Eye (tissue), 1 donor: ENCODE measurements at regions not wholly inside any gene's neighbourhood (a gene's known extent, or its start where the extent isn't known, plus 50 kb on each side); places are given as distances from the start of the nearest gene placed in this dataset.
A peak's percentile ranks its signal among the peaks of the same experiment; 100 is the strongest.

Experiments used
- DNase-seq: peaks from one replicate; pipeline ENCODE4 v3.0.0-alpha.2; 2015

- peak; percentile 69 for DNase-seq
Observed at GRCh38 chr5:143870362-143870761, 58.4 kb downstream of the HMHB1 start.

DNA sequence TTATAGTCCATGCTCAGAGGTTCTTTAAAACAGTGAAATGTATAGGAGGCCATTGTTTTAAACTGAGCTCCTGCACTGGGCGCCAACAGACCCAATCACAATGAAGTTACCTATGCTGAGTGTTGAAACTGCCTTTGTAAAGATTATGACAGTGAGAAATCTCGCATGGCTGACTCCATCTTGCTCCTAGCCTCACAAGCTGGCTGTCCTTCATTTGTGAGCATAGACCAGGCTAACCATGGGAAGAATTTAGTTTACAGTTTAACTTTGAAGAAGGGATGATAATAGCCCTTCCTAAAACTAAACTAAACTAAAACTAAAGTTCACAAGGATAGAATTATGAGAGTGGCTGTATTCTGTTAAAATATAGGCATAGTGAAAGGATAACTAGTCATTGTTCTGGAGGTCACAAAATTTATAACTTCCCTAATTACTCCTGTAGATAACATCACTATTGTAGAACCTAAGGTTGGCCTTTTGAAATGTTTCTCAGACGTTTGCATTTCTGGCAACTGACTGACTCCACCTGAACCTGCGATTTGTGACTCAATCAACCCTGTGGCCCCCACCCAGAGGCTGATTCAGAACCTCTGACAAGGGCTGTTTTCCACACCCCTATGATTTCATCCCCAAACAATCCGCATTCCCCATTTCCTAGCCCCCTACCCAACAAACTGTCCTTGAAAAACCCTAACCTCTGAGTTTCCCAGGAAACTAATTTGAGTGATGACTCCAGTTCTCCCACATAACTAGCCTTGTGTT is 59.1 kb downstream of the HMHB1 start:
- DNase-seq: no peak

DNA sequence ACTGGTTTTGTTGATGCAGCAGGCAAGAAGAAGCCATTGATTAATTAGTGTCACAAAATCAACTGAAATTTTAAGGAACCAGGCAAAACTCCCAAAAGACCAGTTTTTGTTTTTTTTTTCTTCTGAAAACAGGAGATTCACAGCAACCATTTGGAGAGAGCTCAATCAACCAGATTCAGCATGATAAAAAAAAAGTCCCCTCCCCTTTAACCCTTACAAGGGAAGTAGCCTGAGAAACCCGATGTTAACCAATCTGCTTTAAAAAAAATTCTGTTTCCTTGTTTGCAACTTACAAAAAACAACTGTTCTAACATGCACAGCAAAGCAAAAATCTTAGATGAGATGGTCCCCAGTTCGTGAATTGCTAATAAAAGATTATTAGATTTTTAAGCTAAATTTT is 59.7 kb downstream of the HMHB1 start:
- DNase-seq: no peak

GRCh38 chr5:143874312-143874711 is 62.4 kb downstream of the HMHB1 start:
- DNase-seq: no peak

DNA sequence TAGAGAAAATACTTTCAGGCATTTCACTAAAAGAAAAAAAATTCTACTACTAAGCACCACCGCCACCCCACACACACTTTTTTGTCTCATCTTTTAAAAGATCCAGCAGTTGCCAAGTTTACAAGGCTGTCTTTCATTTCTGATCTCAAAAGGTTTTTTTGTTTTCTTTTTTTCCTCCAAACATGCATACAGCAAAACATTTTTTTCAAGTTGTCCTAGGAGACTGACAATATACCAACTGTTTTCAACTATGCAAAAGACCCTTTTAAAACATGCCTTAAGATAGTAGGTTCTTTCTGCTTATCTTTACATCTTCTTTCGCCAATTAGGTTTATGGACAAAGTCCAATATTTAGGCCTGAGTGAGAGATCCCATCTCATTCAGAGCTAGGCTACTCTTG is 65.2 kb downstream of the HMHB1 start:
- no peak for DNase-seq

GRCh38 chr5:143878430-143878829 is 66.5 kb downstream of the HMHB1 start:
- no peak for DNase-seq

DNA sequence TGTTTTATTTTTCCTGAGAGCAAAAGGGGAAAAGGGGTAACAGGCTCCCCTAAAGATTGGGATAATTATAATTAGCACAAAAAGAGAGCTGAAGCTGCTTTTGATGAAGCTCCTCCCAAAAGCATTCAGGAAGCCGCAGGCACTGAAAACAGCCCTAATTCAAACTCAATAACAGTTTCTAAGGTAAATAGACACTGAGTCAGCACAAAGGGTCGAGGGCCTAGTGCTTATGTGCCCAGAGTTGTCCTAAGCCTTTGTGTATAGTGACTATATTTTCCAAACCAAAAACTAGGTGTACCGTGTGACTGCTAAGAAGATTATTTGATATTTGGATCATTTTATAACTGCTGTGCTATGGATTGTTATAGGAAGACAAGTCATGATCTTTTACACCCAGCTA is 67.7 kb downstream of the HMHB1 start:
- no peak for DNase-seq

GRCh38 chr5:143880178-143880577 is 68.2 kb downstream of the HMHB1 start:
- no peak for DNase-seq

DNA sequence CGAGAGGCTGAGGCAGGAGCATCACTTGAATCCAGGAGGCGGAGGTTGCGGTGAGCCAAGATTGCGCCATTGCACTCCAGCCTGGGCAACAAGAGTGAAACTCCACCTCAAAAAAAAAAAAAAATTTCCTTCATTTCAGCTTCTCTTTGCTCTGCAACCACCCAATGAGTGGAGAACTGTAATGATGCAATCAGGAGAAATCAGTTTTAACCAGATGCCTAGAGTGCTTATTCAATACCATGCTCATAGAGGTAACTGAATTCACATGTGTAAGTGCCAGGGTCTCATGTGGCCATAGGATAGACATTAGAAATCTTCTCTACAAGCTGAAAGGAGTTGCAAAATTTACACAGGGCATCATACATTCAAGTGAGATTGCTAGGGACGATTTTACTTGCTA is 70.6 kb downstream of the HMHB1 start:
- DNase-seq: no peak

- DNase-seq: no peak
Observed at GRCh38 chr5:143886096-143886495, 74.1 kb downstream of the HMHB1 start.

DNA sequence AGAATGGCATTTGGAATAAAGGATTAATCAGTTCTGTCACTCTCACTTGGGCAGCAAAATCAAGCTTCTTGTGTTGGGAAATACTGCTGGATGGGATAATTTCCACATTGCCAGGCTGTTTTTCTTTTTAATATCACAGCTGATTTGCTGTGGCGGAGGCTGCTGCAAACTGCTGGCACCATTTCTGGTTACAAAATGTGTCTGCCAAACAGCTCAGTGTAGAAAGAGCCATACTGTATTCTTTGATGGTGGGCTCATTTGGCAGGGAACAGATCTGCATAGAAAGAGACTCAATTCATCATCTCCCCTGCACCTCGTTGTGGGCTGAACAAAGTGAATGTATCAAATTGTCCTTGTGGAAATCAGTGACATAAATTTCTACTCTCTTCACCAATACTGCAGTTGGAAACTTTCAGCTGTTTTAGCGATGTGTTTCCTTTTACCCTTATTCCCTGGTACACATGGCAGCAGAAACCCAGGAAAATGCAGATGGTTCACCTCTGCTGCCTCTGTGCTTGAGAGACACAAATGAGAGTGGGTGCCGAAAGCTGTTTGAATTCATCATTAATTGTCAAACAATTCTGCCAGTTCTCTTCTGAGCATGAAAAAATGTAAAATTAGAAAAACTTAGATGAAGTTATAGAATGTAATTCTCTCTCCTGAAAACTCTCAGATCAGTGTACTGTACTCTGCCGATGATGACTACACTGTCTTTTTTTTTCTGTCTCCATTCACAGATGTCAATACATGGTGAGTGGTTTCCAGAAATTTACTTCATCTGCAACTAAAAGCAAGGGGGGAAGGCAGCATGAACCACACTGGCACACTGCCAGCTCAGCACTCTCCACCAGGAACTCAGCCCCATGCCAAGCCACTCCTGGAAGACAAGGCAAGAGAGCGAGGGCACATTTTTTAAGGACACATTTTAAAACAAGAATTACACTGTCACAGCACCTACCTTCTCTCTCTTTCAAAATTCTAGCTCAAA is 75.0 kb downstream of the HMHB1 start:
- peak; percentile 42 for DNase-seq

DNA sequence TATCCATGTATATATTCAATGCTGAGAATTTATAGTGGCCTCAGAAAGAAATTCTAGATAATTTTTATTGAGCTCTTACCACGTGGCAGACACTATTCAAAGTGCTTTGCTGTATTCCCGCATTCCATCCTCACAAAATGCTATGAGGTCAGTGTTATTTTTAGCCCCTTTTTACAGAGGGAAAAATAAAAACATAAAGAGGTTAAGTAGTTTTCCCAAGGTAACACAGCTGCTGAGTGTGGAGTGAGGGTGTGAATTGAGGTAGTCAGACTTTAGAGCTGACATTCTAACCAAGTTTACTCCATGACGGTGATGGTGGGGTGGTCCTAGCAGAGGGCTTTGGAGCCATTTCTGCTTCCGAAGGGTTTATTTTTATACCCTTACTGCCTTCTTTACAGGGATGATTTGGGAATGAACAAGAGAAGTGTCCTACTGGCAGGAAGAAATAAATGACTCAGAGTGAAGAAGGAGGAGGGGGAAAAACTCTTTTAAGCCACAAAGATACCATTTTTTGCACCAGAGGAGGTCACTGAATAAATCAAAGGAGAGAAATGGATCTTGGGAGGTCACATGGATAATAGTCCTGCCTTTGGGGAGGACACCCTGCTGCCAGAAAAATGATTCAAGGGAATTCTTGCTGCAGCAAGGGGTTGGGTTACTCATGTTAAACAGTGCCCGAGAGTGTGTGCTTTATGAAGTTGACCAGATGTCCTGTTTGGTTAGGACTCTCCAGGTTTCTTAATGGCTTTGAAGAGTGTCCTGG is 76.1 kb downstream of the HMHB1 start:
- DNase-seq: no peak

- DNase-seq: no peak
Observed at GRCh38 chr5:143888912-143889311, 77.0 kb downstream of the HMHB1 start.

DNA sequence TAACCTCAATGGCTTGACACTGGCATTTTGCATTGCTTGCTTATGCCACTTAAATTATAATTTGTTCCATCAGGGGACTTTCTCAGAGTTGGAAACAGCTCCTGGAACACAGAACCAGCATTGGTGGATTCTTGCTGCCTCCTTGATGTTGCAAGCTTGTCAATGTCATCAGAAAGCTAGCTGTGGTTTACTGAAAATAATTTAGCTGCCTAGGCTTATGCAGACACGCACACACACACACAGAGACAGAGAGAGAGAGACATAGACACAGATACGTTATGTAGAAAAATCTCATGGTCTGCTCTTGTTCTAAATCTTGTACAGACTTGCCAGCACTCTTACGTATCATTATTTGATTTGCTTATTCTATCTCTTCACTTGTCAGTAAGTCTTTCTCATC is 78.0 kb downstream of the HMHB1 start:
- peak; percentile 46 for DNase-seq

DNA sequence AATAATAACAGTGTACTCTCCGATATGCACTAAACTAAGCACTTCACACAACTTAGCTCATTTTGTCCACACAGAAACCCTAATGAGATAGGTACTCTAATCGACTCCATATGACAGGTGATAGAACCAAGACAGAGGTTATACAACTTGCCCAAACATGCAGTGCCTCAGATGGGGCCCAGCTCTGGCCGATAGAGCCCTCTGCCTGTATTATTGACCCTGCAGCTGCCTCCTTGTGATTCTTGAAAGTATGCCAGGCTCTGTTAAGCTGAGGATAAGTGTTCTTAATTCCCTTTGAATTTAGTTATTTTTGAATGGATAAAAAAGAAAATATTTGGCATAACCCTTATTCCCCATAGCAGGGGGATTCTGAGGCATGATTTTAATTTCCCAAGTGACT is 78.5 kb downstream of the HMHB1 start:
- DNase-seq: peak; percentile 60

DNA sequence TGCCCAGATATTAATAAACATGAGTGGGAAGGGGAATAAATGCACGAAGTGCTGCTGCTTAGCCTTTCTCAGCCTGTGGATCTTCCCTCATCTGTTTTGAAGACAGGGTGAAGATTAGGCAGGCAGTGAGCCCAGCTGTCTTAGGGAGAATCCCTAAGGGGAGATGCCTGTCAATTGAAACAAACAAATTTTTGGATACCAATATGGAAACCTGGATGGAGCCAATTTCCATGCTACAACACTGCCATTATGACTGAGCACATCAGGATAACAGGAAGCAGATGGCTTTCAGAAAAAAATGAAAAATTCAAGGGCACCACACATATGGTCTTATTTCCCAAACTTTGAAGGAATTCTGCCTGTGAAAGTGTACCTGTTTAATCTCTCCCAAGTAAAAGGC is 80.3 kb downstream of the HMHB1 start:
- DNase-seq: peak; percentile 50

DNA sequence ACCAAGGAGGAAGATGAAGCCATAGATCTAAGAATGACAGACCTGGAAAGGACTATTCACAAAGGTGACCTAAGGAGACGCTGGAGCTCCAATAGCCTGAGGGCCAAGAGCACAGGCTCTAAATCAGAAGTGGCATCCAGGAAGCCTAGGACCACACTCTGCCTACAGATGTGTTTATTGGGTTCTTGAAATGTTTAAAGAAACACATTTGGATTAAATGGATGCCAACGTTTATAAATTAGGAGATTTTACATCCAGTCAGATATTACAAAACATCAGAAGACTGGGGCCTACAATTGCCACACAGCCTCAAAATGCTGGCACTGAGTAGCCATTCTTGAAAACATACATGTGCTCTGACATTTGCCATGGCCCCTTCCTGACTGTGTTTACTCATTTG is 80.9 kb downstream of the HMHB1 start:
- DNase-seq: no peak

DNA sequence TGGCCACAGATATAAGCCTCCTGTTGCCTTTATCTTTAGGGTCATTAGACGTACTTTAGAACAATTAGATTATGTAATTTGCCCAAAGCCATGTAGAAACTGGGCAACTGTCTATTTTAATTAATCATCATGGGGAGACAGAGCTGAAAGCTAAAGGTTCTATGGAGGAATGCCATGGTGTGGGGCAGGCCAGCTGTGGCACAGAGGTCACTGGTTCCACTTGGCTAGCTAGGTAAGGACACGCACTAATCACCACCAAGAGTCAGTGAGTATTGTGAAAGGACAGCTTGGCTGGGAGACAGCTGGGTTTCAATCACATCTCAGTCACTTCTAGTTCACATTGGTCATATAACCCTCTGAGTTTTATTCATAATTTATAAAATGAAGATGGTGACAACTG is 81.7 kb downstream of the HMHB1 start:
- DNase-seq: peak; percentile 55

DNA sequence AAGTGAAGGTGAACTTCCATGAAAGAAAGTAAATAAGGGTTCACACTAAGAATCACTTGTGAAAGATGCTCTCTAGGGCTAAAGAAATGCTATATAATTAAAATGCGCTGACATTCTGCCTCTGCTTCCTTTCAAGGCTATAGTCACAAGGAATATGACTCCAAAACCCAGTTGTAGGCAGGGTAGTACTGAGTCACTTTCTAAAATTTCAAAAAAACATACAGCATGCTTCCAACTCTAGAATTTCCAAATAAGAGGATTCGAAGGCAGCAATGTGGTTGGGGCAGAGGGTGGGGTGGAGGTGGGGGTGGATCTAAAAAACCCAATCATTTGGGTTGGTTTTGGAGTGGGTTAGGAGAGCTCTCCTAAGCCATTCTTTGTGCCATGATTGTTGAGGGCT is 84.6 kb downstream of the HMHB1 start:
- DNase-seq: no peak

GRCh38 chr5:143896966-143897365 is 85.0 kb downstream of the HMHB1 start:
- DNase-seq: no peak

- DNase-seq: no peak
Observed at GRCh38 chr5:143898381-143898780, 86.4 kb downstream of the HMHB1 start.

DNA sequence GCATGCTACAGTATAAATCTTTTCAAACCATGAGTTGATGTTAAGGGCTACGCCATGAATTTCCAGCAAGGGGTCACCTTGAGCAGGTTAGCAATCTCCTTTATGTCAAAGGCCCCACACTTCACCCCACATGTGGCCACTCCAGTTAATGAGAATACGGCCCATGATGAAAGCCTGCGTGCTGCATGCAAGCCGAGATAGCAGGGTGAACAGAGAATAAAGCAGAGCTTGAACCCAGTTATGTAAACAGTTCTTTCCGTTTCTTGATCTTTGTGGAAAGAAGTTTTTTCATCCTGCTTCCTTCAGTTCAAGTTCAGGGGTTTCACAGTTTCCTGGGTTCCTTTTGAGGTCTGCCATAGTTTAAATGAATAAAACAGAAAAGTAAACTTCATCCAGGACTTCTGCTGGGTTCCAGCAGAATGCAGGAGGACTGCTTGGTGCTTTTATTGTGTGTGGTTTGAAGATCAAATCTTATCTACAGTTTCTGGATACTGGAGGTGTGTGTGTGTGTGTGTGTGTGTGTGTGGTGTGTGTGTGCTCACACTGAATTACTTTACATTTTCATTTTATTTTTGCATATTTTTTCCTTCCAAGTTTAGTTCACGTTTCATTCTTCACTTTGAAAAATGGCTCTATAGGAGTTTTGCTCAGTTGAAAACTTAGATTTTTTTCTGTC is 87.1 kb downstream of the HMHB1 start:
- DNase-seq: no peak

GRCh38 chr5:143908959-143909358 is 97.0 kb downstream of the HMHB1 start:
- no peak for DNase-seq
